A673 (cell line): ENCODE measurements at regions not wholly inside any gene's neighbourhood (a gene's known extent, or its start where the extent isn't known, plus 50 kb on each side); places are given as distances from the start of the nearest gene placed in this dataset.

ENCODE experiments used
- BruUV-seq: library from RNA; stranded (reverse); fragments of 400-500 nt; replicated peaks from 2 replicates; lab custom pipeline; 2021; lab: Mats Ljungman, UMichigan
- CTCF ChIA-PET: fragments of 300-600 bp; sonication (Branson Sonifier 250); formaldehyde crosslinking; loops from one replicate; lab custom pipeline; 2022; ENCODE audit warnings: antibody characterized with exemption; lab: Charles Lee
- POLR2A ChIA-PET: fragments of 300-600 bp; sonication (Branson Sonifier 250); formaldehyde crosslinking; loops from one replicate; lab custom pipeline; 2022; ENCODE audit warnings: antibody characterized with exemption; ENCODE audit not compliant: low non-redundant PET; lab: Charles Lee
- DNase-seq: peaks from one replicate; pipeline ENCODE4 v3.0.0-alpha.2; 2015; ENCODE audit warnings: low spot score
- H3K27ac ChIP-seq: fragments of 200-600 bp; sonication (generic); 2 replicates; pipeline ENCODE4 v1.5.1; 2016; ENCODE audit warnings: mixed run types, low read depth, mild to moderate bottlenecking, mixed read lengths, antibody characterized with exemption, low read length; ENCODE audit not compliant: poor library complexity, severe bottlenecking
- H3K27me3 ChIP-seq: fragments of 200-600 bp; sonication (generic); replicated peaks from 2 replicates; pipeline ENCODE4 v1.6.1; 2017; ENCODE audit warnings: mixed run types, low read depth, mild to moderate bottlenecking, mixed read lengths, antibody characterized with exemption, low read length; ENCODE audit not compliant: insufficient read depth, poor library complexity
- H3K36me3 ChIP-seq: fragments of 200-600 bp; sonication (generic); 2 replicates; pipeline ENCODE4 v1.6.1; 2016; ENCODE audit warnings: mixed run types, mild to moderate bottlenecking, mixed read lengths, antibody characterized with exemption, low read length; ENCODE audit not compliant: insufficient read depth, poor library complexity, severe bottlenecking
- H3K4me1 ChIP-seq: fragments of 200-600 bp; sonication (generic); 2 replicates; pipeline ENCODE4 v1.6.1; 2017; ENCODE audit warnings: mixed run types, mild to moderate bottlenecking, mixed read lengths, antibody characterized with exemption, low read length; ENCODE audit not compliant: insufficient read depth, poor library complexity, severe bottlenecking
- H3K4me3 ChIP-seq: fragments of 200-600 bp; sonication (generic); 2 replicates; pipeline ENCODE4 v1.5.1; 2016; ENCODE audit warnings: low read depth, mixed run types, mild to moderate bottlenecking, mixed read lengths, low read length; ENCODE audit not compliant: poor library complexity, severe bottlenecking
- H3K9me3 ChIP-seq: fragments of 200-600 bp; sonication (generic); 2 replicates; pipeline ENCODE4 v1.6.1; 2016; ENCODE audit warnings: mixed run types, low read depth, mild to moderate bottlenecking, mixed read lengths, antibody characterized with exemption, low read length; ENCODE audit not compliant: poor library complexity, severe bottlenecking
- EZH2 ChIP-seq: fragments of 200-600 bp; sonication (generic); IDR thresholded peaks from 2 replicates; pipeline ENCODE4 v1.6.1; 2017; ENCODE audit warnings: borderline replicate concordance, low read depth, mild to moderate bottlenecking, mixed read lengths, antibody characterized with exemption, low read length; ENCODE audit not compliant: poor library complexity, severe bottlenecking
- intact Hi-C: fragments of 100-400 bp; cut with micrococcal nuclease; formaldehyde crosslinking; loops from one replicate; pipeline ENCODE4 v1.10.0; 2022; ENCODE audit not compliant: unreplicated experiment
- TF ChIP-seq, protein P1 (sequence below): fragments of 300-800, 200-600 bp; sonication (generic); conservative IDR thresholded peaks from 2 replicates; pipeline ENCODE4 v1.5.1; 2017; ENCODE audit warnings: low read depth, mild to moderate bottlenecking, antibody characterized with exemption, low read length, moderate library complexity, mixed read lengths

DNA sequence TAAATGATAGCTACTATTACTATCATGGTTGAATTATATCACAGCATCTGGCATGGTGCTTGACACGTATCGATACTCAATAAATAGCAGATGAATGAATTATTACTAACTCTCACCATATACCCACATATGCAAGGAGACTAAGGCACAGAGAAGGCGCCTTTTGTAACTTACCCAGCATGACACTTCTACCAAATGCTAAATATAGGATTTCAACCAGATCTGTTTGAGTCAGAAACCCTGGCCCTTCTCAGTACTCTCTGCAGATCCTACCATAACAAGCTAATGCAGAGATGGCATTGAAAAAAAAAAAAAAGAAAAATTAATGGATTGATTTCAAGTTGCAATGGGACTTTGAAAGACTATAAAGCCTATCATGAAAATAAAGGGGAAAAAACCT, 219.5 kb downstream of the DHX15 start:
- Histone ChIP-seq H3K27me3 (peaks cover 43% of the 10 kb centered on the region), H3K4me3 (no peak overlapping the region), H3K4me1 (no peaks in the 10 kb centered on the region), H3K27ac (no peak overlapping the region), H3K9me3 (no peaks in the 10 kb centered on the region), H3K36me3 (no peaks in the 10 kb centered on the region)
- ChIA-PET CTCF (no interaction called here), POLR2A (no interaction called here)
- no TSS peak for BruUV-seq
- TF ChIP-seq, protein P1, sequence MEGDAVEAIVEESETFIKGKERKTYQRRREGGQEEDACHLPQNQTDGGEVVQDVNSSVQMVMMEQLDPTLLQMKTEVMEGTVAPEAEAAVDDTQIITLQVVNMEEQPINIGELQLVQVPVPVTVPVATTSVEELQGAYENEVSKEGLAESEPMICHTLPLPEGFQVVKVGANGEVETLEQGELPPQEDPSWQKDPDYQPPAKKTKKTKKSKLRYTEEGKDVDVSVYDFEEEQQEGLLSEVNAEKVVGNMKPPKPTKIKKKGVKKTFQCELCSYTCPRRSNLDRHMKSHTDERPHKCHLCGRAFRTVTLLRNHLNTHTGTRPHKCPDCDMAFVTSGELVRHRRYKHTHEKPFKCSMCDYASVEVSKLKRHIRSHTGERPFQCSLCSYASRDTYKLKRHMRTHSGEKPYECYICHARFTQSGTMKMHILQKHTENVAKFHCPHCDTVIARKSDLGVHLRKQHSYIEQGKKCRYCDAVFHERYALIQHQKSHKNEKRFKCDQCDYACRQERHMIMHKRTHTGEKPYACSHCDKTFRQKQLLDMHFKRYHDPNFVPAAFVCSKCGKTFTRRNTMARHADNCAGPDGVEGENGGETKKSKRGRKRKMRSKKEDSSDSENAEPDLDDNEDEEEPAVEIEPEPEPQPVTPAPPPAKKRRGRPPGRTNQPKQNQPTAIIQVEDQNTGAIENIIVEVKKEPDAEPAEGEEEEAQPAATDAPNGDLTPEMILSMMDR, result no peak
- no peak for TF ChIP-seq EZH2
- DNase-seq, result no peak
- intact Hi-C loops, result no loop called here

- no peak overlapping the region for H3K27ac ChIP-seq
- H3K4me3 ChIP-seq, result no peak overlapping the region
- peaks cover 43% of the 10 kb centered on the region for H3K27me3 ChIP-seq
- CTCF ChIA-PET, result no interaction called here
- H3K9me3 ChIP-seq, result no peaks in the 10 kb centered on the region
- BruUV-seq, result no TSS peak
- H3K36me3 ChIP-seq, result no peaks in the 10 kb centered on the region
- TF ChIP-seq, protein P1, result no peak
- no peak for TF ChIP-seq EZH2
- intact Hi-C loops, result no loop called here
- POLR2A ChIA-PET, result no interaction called here
- DNase-seq, result no peak
- no peaks in the 10 kb centered on the region for H3K4me1 ChIP-seq
Observed at GRCh38 chr4:24364249-24364648, 220.1 kb downstream of the DHX15 start.

GRCh38 chr4:24363751-24364150, 220.6 kb downstream of the DHX15 start:
- no TSS peak for BruUV-seq

More at GRCh38 chr4:24363751-24364150, 220.6 kb downstream of the DHX15 start:
- Histone ChIP-seq H3K4me1 (no peaks in the 10 kb centered on the region), H3K36me3 (no peaks in the 10 kb centered on the region), H3K27me3 (peaks cover 43% of the 10 kb centered on the region), H3K9me3 (no peaks in the 10 kb centered on the region), H3K4me3 (no peak overlapping the region), H3K27ac (no peak overlapping the region)
- intact Hi-C loops, result no loop called here
- TF ChIP-seq EZH2, result no peak
- TF ChIP-seq, protein P1, result no peak
- POLR2A ChIA-PET, result no interaction called here
- no peak for DNase-seq
- CTCF ChIA-PET, result no interaction called here
